ENCODE measurements at regions not wholly inside any gene's neighbourhood (a gene's known extent, or its start where the extent isn't known, plus 50 kb on each side); places are given as distances from the start of the nearest gene placed in this dataset.

DNA sequence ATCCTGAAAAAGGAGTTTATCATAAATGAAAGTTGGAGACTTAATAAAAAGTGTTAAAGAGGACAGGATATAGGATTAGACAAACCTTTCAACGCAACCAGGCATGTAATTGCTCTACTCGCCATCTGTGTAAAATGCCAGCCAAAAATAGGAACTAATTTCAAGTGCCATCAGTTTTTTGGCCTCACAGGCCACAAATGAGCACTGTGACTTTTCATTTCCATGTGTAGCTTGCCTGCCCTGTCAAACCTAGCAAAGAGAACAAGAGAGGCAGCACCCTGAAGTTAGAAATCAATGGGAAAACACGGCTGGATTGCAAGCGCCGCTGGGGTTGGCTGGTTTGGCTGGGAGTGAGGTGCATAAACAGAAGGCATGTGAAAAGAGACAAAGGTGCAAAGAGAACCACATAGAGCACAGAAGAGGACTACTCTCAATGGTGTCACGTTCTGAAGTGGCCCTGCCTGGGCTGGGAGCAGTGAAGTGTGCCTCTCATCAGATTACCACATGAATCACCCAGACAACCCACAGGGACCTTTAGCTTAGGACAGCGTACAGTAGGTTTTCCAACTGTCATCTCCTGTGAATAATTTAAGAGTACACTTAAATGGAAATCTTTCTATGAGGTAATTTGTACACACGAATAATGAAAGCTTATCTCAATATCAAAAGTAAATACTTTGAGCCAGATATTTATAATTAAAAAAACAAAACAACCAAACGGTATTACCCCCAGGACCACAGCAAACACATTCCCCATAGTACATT, 78.0 kb upstream of the NHSL1 start:
- no peak for DNase-seq (ENCODE audit: low read depth in 4 of 4, low spot score in 2 of 4)

DNA sequence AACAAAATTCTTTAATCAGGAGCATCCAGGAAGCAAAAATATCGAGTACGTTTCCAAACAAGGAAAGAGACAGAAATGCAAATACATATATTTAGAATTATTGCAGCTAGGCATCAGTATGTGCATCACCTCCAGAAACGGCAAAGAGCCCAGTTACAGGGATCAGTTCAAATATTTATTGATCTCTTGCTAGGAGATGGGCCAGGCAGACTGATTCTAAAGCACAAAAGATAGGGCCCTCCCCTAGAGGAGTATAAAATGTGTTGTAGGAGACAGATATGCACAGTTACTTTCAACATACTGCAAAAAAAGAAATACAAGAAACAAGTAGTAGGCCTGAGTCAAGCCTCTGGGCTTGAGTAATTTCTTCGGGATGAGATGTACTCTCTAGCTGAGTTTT, 80.7 kb upstream of the NHSL1 start:
- no peak for DNase-seq (ENCODE audit: low read depth in 4 of 4, low spot score in 2 of 4)

DNA sequence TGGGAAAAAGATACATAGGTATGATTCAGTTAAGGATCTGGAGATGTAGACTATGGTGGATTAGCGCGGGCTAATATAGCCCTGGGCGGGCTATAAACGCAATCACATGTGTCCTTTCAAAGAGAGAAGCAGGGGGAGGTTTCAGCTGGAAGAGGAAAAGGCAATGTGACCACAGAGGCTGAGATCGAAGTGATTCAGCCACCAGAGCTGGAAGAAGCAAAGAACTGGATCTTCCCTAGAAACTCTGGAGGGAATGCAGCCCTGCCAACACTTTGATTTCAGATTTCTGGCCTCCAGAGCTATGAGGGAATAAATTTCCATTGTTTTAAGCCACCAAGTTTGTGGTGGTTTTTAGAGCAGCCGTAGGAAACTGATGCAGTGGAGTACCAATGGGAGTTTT, 81.5 kb upstream of the NHSL1 start:
- DNase-seq (ENCODE audit: low read depth in 4 of 4, low spot score in 2 of 4): no peak

DNA sequence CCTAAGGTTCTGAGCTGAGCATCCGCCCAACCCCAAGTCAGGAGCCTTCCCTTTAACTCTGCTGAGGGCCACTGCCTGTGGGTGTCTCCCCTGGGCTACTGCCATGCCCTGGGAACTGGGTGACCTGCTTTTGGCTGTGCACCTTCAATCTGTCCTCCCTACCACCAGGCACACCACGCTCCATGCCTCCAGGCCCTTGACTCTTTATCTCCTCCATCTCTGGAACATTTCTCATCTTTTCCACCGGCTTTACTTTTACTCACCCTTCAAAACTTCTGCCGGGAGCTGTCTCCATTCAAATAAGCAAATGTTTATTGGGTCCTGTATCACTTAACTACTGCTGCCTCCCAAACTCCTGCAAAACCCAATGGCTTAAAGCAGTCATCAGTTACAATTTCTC, 83.3 kb upstream of the NHSL1 start:
- DNase-seq (ENCODE audit: low read depth in 4 of 4, low spot score in 2 of 4): no peak

DNA sequence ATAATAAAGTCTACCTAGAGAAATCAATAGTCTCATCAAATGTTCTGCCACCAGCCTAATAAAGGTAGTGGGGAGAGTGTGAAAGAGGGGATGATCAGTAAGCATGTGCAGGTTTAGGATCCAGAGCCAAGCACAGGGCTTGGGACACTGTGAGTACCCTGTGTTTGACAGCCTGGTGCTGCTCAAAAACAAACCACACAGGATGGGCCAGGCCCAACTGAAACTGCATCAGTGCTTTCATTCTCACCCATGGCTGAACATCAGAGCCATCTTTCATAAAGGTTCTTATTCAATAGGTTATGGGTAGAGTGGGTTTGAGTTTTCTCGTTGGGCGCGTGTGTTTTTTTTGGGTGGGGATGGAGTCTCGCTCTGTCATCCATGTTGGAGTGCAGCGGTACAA, 87.3 kb upstream of the NHSL1 start:
- DNase-seq (ENCODE audit: low read depth in 4 of 4, low spot score in 2 of 4): no peak

DNA sequence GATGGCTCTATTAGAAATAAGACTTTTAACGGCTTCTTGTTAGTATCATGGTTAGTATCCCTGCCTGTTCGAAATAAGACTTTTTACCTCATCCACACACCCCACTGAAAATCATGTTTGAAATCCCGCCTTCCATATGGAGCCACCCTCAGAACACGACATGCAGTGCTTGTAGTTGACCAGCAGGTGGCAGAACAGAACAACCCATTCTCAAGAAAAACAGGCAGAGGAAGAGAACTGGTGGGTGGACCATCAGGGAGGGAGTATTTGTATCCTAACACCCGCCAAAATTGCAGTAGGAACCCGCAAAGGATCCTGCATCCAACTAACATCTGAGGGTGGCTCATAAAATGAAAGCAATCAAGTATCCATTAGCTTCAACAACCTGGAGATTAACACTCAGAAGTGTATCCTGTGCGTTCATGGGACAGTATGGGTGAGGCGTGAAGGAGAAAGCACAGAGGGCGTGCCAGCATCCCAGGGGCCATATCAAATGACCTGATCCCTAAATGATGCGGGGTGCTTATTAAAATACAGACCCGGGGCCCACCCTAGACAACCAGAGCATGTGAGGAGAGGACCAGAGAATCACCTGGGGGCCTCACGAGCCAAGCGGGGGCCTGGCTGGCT, 89.6 kb upstream of the NHSL1 start:
- peak in 1 of 4 donors; percentile 63 for DNase-seq (ENCODE audit: low read depth in 4 of 4, low spot score in 2 of 4)

DNA sequence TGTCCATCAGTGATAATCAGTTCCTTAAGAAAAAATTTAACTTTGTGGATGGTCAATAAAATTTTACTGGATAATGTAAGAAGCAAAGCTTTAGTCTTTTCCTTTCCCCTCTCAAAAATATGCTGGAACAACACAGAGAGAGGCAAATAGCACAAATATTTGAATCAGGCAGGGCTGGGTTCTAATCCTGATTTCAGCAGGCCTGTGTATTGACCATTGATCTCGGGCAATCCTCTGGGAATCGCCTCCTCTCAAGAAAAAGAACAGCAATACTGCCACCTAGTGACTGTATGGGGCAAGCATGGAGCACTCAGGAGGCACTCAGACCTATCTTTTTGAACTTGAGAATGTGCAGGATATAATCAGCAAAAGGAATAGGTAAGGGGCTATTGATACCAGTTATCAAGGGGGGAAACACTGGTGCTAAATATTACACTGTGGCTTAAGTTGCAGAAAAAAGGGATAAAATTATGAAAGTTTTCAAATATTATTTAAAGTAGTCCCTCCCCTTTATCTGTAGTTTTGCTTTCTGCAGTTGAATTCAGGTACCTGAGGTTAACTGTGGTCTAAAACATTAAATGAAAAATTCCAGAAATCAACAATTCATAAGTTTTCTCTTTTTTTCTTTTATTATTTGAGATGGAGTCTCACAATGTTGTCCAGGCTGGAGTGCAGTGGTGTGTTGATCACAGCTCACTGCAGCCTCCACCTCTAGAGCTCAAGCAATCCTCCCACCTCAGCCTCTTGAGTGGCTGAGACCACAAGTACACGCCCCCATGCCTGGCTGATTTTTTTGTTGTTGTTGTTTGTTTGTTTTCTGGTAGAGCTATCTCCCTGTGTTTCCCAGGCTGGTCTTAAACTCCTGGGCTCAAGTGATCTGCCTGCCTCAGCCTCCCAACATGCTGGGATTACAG, 91.8 kb upstream of the NHSL1 start:
- peak in 1 of 4 donors; percentile 68 for DNase-seq (ENCODE audit: low read depth in 4 of 4, low spot score in 2 of 4)

DNA sequence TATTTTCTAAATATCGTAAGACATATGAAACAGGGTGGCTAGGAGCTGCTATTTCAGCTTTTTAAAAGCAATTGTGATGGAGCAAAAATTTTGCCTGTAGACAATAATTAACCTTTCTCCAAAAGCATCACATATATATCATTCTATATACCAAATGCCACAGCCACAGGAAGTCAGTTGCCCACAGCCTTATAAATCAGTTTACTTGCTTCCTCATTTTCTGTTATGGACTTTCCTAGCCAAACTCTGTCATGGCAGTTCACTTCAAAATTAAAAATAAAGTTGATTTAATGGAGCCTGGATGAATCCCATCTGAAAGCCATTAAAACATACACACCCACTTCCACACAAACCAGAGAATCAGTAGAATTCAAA, 93.4 kb upstream of the NHSL1 start:
- DNase-seq (ENCODE audit: low read depth in 4 of 4, low spot score in 2 of 4): no peak

DNA sequence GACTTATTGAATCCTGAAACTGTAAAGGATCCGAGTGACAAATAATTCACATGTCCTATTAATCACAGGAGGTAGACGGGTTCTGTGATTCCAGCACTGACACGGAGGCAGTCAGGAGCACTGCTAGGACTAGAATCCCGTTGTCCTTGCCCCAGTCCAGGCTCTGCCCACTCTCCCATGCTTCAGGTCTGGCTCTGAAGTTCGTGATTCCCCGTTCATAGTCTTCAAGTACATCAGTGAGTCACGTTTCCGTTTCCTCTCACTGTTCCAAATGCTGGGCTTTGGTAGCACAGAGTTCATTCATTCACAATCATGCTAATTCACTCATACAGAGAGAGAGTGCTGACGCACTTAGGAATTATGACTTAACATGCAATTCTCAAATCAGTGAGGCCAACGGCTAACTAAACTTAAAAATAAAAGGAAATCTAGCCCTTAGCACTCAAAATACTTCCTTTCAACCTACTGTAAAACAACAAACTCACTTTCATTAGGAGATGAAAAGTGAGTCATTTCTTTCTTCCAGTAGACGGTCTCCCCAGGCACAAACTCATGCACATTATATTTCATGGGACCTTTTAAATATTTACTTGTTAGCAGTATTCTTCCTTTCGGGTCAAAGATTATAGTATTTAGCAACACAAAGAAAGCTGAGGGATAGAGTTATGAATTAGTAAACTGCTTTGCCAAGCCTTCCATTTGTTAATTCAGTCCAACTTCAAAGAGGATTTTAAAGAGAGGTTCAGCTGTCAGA, 94.0 kb upstream of the NHSL1 start:
- DNase-seq (ENCODE audit: low read depth in 4 of 4, low spot score in 2 of 4): peak in 1 of 4 donors; percentile 49

DNA sequence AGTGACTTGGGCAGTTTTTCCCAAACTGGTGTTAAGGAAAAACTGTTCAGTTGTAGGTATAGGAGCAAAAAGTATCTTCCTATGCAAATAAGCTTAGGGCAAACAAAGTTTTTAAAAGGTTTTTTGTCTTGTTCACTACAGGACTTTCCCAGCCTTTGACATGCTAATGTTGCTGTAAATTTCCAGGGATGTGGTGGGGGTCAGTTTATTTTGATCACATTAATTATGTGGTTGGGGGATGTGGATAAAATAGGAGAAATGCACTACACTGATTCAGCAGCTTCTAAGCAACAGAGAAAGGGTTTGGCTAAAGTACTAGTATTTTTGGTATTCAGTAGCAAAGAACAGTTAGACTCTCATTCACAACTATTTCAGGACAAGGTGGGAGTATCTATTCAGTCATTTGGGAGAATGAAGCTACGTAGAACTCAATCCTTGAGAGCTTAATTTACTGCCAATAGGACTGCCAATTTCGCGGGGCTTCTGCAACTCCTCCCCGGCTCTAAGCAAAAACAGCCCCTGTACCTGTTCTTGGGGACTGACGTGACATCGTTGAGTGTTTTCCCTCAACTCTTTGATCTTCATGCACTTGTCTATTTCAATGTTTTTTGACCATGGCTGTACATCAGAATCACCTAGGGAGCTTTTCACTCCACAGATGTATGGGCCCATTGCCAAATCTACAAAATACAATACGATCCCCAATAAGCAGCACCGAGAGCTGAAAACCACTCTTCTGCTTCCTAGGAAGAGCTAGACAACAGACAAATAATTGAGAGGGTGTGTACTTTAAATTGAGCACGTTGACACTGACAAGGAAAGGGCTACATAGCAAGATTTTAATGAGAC, 94.8 kb upstream of the NHSL1 start:
- no peak for DNase-seq (ENCODE audit: low read depth in 4 of 4, low spot score in 2 of 4)

DNA sequence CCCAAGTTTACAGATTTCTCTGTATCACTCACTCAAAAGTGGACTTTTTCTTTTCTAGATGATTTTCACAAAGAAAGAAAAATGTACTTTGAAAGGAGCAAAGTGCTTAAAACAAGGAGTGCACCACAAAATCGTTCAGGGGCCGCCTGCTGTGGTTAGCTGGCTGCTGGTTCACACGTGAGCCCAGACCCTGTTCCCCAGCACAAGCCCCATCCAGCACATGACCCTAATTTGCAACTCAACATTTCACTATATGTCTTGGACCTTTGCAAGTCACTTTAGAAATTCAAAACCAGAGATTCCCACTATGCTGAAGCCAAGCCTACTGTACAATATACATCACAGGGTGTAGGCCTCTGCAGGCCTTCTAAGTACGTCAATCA, 95.5 kb upstream of the NHSL1 start:
- DNase-seq (ENCODE audit: low read depth in 4 of 4, low spot score in 2 of 4): no peak

DNA sequence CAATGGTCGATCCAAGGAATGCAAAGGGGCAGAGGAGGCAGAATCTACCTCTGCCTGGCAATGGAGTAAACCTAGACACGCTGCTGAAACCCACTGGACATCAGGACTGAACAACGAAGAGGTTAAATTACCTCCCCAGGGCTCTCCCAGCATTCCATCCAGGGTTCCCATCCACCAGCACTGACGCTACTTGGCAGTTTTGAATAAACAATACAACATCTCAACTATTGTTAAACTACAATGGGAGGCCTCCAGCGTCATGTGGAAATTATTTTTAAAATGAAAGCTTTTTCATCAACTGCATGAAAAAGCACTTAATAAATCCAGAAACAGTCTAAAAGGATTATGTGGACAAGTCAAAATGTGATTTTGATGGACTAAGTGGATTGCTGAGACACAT, 96.8 kb upstream of the NHSL1 start:
- DNase-seq (ENCODE audit: low read depth in 4 of 4, low spot score in 2 of 4): no peak

DNA sequence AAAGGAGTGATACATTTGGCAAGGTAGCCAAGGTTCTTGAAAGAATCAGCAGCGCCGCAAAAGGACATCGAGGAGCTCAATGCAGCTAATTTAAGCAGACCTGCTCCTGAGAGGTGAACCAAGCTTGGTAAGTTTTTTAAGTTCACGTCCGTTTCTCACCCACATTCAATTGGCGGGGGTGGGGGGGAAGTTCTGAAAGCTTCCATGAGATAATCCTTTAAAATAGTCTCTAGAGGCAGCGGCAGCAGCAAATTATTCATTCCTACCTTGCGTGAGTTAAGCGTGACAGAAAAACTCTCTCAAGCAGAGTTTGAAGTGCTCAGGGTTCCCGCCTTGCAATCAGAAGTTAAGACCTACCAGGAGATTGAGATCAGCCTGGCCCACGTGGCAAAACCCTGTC, 97.3 kb upstream of the NHSL1 start:
- DNase-seq (ENCODE audit: low read depth in 4 of 4, low spot score in 2 of 4): no peak

DNA sequence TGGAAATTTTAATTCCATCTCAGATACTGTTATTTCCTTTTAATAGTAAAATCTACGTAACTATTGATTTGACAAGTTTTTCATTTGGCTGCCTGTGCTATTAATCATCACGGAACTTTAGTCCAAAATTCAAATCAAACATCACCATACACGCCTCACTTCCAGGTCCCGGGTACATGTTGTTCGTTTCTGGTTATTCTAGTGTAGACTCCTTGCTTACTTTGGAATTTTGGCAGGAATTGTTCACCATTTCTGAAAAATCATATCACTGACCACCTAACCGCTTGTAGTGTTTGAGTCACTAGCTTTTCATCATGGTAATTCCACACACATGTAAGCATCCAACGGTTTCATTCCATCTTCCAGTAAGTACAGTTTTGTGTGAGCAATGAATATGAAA, 98.0 kb upstream of the NHSL1 start:
- no peak for DNase-seq (ENCODE audit: low read depth in 4 of 4, low spot score in 2 of 4)

DNA sequence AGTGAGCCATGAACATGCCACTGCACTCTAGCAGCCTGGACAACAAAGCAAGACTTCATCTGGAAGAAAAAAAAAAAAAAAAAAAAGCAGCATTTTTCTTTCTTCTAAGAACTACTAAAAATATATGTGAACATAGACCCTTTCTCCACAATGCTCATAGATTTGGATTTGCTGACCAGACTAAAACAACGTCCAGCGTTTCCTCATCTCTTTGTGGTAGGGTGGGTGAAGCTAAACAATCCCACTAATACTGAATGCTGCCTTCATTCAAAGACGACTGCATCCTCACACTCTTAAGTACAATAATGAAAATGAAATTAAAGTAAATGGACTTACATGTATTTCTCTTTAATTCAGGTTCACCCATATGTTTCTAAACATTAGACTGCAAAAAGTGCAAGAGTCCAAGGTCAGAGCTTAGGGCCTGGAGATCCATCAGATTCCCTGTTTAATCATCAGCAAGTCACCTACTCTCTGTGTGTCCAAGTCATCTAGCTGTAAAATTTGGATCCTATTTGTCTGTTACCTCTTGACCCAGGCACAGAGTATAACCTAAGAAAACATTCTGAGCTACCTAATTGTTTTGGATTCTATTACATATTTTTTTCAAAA, 99.4 kb upstream of the NHSL1 start:
- DNase-seq (ENCODE audit: low read depth in 4 of 4, low spot score in 2 of 4): no peak

DNA sequence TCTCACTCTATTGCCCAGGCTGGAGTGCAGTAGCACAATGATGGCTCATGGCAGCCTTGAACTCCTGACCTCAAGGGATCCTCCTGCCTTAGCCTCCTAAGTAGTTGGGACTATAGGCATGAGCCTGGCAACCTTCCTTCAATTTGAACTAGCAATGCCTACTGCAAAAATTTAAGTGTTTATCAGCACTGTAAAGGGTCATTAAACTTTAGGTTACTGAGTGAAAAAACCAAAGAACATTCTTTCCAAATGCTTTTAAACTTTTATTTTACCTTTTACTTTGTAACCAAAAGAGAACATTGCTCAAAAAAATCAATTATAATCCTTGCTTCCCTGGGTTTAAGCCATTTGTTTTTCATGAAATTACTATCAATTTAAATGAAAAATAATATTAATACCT, 101.0 kb upstream of the NHSL1 start:
- no peak for DNase-seq (ENCODE audit: low read depth in 4 of 4, low spot score in 2 of 4)

DNA sequence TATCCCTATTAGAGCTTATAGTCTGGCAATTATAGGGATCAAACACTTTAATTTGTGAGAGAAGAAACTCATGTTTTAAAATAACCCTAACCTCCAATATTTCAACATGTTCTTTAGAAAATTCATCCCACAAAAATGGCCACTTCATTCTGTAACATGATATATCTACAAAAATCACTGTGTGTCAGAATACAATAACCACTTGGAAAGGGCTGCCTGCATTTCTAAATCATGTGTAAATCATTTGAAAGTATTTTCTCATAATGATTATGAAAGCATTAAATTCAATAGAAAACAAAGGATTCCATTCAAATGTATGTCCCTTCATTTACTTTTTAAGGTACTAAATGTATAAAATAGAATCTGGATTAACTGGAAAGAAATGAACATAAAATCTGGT, 101.4 kb upstream of the NHSL1 start:
- no peak for DNase-seq (ENCODE audit: low read depth in 4 of 4, low spot score in 2 of 4)

DNA sequence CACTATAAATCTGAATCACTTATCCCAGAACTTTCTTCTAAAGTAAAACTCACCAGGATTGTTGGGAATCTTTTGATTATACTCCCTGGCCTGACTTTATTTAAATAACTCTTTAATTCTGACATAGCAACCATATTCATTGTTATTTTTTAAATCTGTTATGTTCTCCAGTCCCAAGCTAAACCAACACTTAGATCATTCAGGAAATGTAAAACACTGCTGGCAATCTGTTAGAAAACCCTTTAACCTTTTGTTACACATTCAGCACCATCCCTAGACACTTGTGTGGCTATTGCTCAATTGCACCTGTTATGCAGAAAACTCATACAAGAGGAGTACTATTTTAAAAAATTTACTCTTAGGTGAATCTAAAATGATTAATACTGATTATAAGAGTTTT, 101.8 kb upstream of the NHSL1 start:
- no peak for DNase-seq (ENCODE audit: low read depth in 4 of 4, low spot score in 2 of 4)

DNA sequence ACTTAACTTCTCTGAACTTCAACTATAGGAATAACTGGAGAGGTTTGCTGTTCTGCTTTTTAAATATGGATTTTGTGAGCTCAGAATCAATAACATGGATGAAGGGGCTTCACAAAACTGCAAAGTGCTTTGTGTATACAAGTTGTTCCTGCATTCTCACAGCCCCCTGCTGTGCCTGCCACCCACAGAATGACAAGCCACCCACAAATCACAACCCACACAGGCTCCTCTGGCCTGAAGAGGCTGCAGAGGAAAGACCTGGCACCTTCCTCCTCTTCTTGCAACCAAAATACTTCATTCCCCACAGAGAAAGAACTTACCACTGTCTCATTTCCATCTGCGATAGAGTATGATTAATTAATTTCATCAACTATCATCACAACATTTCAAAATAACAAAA, 106.7 kb upstream of the NHSL1 start:
- no peak for DNase-seq (ENCODE audit: low read depth in 4 of 4, low spot score in 2 of 4)
